GM18505 (cell line): ENCODE measurements at regions not wholly inside any gene's neighbourhood (a gene's known extent, or its start where the extent isn't known, plus 50 kb on each side); places are given as distances from the start of the nearest gene placed in this dataset.

Experiments
- ATAC-seq: cut with Tn5 transposase; IDR thresholded peaks from one replicate; pipeline ENCODE4 v1.9.1; 2021; ENCODE audit not compliant: unreplicated experiment
- POLR2A ChIP-seq: IDR thresholded peaks from 4 replicates; pipeline ENCODE4 v1.6.1; 2011; ENCODE audit warnings: borderline replicate concordance; ENCODE audit not compliant: insufficient read depth, insufficient read length; ENCODE audit errors: extremely low read depth

DNA sequence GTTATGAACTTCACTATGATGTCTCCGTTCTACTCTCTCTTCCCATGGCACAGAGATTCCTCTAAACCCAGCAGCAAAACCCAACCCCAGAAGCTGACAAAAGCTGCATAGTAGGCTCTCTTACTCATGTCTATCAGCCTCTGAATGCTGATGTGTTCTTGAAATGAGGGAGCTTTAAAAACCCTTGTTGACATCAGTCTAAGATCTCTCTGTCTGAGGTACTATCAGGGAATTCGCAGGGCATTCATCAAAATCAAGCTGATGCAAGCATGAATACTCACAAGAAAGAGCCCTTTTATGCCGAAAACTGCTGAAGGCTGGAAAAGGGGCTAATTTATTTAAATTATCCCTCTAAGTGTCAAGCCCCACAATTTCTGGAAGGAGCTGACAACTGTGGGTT lies 710.6 kb upstream of the FANCL start:
- ATAC-seq, result no peak
- no peak for TF ChIP-seq POLR2A

DNA sequence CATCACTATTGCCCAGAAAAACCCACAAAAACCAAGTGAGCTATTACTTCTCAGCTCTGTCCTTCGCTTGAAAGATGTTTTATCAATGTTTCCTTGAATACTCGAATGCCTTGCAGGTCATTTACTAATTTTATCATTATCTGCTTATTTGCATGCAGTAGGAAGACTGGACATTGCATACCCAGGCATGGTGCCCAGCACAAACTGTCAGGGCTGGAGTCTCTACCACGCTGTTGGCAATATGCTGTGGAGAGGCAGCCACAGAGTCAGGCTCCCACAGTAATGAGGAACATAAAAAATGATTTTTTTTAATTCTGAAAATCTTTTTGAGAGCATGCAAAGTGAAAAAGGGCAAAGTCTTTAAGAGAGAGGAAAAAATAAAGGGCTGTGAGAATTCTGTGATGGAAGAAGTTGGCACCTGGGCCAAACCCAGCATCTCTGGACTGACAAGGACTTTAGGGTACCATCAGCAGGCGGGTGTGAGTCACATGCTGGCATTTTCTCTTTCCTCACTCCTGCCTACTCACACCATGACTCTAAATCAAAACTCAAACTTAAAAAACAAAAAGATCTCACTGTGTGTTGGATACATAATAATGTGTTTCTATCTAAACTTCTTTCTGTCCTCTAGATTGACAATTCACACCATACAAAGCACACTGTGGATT lies 709.8 kb upstream of the FANCL start:
- no peak for TF ChIP-seq POLR2A
- no peak for ATAC-seq

DNA sequence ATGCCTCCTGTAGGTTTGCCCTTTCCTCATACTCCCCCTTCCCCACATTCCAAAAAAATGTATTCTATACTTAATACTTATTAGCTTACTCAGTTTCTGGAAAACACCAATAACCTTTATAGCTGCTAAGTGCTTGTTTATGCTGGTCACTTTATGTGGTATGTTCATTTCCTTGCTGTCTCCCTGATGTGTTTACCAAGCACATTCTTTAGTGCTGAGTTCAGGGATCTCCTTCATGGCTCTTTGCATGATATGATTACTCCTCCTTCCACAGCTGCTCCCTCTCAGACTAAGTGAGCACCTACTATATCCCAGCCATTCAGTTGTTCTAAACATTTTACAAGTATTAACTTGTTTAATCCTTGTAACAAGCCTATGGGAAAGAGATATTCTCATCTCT lies 698.3 kb upstream of the FANCL start:
- TF ChIP-seq POLR2A, result no peak
- no peak for ATAC-seq

DNA sequence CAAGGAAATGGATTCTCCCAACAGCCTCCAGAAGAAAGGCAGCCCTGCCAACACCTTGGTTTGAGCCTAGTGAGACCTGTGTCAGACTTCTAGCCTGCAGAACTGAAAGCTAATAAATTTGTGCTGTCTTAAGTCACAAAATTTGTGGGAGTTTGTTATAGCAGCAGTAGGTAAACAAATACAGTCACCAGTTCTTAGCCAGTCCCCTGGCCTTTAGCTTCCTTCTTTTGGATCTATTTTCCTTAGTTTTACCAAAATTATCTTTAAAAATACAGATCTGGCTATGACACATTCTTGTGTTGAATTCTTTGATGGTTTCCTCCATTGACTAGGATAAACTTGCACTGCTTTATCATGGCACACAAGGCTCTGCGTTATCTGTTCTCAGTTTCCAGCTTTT lies 697.9 kb upstream of the FANCL start:
- no peak for ATAC-seq

DNA sequence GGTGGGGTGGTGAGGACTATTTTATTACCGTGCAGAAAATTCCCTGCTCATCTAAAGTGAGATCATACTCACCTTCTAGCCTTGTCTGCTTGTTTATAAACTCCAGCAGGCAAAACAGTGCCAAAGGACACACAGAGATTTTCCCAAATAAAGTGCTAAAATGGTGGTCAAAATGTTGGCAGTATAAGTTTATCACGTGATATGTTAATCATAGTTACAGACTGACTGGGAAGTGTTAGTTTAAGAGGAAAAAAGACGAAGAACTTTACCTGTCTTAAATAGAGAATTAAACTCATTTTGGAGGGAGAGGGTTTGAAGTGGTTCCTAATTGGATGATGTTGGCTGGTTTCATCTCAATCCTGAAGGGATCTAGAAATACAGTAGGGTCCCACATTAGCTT lies 691.7 kb upstream of the FANCL start:
- ATAC-seq, result no peak
- no peak for TF ChIP-seq POLR2A

More for the DNA sequence above, 697.9 kb upstream of the FANCL start:
- TF ChIP-seq POLR2A, result no peak

DNA sequence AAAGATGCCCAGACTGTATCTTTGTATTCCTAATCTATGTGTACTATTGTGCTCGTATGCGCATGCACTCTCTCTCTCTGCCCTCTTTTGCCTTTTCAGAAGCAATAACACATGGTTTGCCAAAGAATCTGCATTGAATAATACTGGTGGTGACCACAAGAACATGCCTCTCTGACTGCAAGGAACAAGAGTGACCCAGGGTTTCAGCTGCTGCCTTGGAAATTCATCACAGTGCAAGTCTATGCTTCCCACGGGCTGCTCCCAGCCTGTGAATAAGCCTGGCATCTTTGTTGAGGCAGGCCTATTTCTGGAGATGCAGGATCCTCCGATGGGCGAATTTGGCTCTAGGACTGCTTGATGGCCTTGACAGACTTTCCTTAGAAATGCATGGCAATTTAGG lies 689.4 kb upstream of the FANCL start:
- no peak for ATAC-seq
- TF ChIP-seq POLR2A, result no peak

DNA sequence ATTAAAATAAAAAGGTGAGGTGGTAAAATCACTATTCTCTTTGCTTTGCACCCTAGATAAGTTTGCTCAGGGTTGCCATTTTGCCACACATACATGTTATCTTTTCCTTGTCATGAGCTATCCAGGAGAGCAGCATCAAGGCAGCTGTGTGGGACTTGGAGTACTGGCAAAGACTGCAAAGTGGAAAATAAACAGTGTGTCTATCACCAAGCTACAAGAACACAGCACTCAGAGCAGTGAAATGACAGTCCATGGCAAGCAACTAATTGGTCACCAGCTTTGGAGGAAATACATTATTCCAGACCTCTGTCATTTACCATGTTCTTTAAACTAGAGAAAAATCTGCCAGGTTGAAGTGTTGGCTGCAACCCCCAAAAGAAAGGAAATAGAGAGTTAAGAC lies 687.8 kb upstream of the FANCL start:
- no peak for ATAC-seq
- TF ChIP-seq POLR2A, result no peak

DNA sequence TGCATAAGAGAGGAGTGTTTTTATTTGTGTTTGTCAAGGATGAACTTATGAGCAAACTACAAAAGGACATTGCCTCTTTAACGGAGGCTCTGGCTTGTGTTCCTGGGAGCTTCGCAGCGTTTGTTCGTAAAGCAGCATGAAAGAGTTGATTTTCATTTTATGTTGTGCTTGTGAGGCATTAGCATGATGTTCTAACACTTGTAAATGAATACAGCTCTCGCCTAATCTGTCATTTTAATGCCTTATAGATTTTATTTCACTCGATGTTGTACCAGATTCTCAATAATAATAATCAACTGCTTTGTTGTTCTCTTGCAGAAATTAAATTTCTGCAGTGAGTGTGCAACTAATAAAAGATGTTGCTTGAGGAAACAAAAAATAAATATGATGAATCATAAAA lies 687.3 kb upstream of the FANCL start:
- ATAC-seq, result no peak
- no peak for TF ChIP-seq POLR2A

DNA sequence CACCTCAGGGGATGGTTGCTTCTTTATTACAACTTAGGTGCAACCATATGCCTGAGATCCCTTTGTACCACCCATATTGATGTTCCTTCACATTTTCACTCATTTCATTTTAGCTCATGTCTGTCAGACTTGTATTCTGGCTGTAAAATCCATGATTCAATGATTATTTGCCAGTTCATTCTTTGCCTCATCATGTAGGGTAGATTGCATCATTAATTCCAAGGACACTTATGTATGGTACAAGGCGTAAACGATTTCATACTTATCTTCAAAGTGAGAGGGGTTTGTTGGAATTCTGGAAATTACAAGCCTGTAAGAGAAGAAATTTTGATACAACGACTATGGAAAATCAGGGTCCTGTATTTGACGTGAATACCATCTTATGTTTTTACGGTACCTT lies 685.0 kb upstream of the FANCL start:
- ATAC-seq, result no peak
- TF ChIP-seq POLR2A, result no peak

DNA sequence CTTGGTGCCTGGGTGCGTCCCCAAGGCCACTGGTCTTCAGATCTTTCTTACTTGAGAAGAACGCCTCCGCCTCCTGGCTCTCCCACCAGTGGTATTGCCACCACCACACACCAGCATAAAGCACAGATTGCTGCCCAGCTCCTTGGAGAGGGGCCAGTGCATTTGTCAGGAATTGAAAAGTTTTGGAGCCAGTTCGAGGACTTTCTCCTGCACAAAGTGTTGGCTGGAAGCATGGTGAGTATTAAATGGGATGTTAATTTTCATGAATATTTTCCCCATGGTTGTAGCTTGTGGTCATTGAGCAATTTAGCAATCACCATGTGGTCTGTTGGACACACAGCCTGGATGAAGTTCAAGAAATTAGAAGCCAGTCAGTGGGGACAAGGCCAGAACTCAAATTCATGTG lies 684.6 kb upstream of the FANCL start:
- no peak for TF ChIP-seq POLR2A
- no peak for ATAC-seq

DNA sequence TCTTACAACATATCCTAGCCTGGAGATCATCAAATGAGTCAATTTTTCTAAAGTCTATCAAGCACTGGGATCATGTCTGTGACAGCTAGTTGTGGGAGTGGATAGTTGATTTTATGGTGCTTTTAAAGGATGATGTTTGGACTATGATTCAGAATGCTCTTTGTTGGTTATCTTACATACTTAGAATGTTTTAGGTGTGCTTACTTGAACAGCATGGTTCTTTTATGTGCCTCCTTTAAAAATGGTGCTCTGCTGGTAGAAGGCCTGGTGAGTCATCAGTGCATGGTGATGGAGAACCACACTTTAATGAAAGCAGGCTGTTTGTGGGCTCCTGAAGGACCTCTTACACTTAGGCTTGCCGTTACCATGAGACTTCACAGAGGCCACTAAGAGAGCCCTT lies 682.7 kb upstream of the FANCL start:
- TF ChIP-seq POLR2A, result no peak
- no peak for ATAC-seq

DNA sequence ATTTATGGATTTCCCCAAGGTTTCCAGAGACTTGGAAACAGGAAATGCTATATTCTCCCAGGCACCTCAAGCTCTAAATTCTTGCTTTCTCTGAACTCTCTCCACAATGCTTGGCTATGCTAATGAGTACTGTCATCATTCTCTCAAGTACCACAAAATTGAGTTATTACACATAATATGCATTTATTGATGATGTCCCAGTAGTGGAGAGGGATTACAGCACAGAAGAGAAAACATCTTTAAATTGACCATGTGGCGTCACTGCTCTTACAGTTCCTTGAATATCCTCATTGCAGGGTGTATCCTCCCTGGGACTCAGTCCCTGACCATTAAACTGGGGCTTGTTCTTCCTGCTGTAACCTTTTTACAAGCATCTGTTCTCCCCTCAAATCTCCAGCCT lies 681.1 kb upstream of the FANCL start:
- TF ChIP-seq POLR2A, result no peak
- no peak for ATAC-seq

DNA sequence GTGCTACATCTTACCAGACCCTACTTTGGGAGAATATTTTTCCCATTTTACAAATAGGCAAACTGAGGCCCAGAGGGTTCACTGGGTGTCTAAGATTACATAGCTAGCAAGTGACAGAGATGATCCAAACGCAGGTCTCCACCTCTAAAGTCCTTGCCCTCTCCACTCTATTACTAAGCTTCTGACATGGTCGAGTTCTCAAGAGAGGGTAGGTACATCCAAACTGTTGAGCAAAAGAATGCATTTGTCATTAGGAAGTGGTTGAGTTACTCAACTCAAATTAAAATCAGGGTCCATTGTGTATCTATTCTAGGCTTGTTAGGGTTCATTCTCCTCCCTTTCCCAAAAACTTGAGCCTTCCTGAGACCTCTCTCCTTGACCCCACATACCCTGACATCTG lies 680.6 kb upstream of the FANCL start:
- ATAC-seq, result no peak
- TF ChIP-seq POLR2A, result no peak

DNA sequence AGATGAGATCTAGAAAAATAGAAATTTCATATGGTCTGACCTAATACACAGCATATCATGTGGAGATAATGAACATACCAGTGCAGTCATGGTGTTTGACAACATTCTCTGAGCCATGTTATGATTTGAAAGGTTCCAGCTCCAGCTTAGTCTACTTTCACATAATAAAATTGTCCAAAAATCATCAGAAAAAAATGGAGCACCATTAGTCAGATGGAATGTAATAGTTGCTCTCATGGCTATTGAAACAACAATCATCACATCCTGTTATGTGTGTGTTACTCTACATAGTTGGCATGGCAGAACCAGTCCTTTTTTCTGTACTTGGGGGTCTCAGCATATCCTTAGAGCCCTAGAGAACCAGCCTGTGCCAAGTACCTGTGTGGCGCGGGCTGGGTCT lies 678.9 kb upstream of the FANCL start:
- ATAC-seq, result no peak
- TF ChIP-seq POLR2A, result no peak

DNA sequence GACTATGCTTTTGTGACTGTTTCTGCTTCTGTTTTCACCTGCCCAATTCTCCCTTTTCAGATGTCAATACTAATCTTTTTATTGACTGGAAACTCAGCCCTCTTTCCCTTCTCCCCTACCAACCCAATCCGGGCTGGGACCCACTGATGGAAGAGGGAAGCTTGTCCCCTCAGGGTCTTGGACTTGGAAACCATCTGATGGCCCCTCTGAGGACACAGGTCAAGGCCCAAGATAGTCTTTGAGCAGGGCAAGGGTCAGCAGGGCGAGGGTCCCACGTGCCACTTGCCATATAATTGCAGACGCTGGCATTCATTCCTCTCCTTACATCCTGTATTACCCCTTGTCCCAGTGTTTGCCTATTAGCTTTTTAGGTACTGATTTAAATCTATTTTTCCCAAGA lies 678.2 kb upstream of the FANCL start:
- no peak for ATAC-seq
- TF ChIP-seq POLR2A, result no peak

DNA sequence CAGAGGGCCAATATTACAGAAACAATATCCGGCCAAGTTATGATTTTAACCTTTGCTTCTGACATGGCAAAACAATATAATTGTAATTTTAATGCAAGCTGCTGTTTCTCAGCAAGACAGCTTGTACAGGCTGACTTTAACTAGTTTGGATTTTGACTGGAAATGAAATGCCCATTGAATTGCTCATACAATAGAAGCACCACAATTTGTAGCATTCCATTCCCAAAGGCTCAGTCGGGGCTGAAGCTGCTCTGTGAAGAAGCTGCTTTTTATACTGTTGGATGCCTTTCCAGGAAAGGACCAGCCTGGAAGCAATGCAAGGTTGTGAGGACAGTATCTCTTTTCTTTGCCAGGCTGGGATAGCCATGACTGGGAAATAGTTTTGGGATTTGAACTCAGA lies 677.0 kb upstream of the FANCL start:
- TF ChIP-seq POLR2A, result no peak
- ATAC-seq, result no peak

DNA sequence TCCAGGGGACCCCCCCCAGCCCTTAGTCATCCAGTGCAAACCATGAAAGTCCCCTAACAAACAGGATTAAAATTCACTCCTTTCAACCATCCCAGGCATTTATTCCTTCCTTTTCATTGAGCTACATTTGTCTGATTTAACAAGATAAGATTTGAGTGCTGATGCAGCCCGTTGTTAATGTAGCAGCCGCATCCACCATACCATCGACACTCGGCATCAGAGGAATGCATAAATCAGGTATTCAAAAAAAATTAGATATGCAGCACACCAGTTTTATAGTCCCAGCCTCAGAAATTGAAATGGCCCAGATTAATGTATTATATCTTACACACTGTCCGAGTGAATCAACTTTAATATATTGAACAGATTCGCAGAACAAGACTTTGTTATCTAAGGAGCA lies 676.5 kb upstream of the FANCL start:
- no peak for ATAC-seq
- TF ChIP-seq POLR2A, result no peak
